ENCODE measurements at regions not wholly inside any gene's neighbourhood (a gene's known extent, or its start where the extent isn't known, plus 50 kb on each side); places are given as distances from the start of the nearest gene placed in this dataset.

GRCh38 chr2:15870565-15870964 is 69.8 kb upstream of the MYCN start:
- no peak overlapping the region for H3K4me3 Mint-ChIP-seq
- no peak overlapping the region for H3K27ac Mint-ChIP-seq
- no peaks in the 10 kb centered on the region; the same call in 1 of the 2 replicates for H3K27me3 Mint-ChIP-seq (ENCODE audit: insufficient read depth)
- H3K36me3 Mint-ChIP-seq (ENCODE audit: low read depth), result no peaks in the 10 kb centered on the region
- H3K9me3 Mint-ChIP-seq, result peaks cover 53% of the 10 kb centered on the region
- no peak for DNase-seq
- H3K4me1 Mint-ChIP-seq (ENCODE audit: low read depth), result no peaks in the 10 kb centered on the region
- TF ChIP-seq, protein P1, sequence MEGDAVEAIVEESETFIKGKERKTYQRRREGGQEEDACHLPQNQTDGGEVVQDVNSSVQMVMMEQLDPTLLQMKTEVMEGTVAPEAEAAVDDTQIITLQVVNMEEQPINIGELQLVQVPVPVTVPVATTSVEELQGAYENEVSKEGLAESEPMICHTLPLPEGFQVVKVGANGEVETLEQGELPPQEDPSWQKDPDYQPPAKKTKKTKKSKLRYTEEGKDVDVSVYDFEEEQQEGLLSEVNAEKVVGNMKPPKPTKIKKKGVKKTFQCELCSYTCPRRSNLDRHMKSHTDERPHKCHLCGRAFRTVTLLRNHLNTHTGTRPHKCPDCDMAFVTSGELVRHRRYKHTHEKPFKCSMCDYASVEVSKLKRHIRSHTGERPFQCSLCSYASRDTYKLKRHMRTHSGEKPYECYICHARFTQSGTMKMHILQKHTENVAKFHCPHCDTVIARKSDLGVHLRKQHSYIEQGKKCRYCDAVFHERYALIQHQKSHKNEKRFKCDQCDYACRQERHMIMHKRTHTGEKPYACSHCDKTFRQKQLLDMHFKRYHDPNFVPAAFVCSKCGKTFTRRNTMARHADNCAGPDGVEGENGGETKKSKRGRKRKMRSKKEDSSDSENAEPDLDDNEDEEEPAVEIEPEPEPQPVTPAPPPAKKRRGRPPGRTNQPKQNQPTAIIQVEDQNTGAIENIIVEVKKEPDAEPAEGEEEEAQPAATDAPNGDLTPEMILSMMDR (IDR thresholded peaks at IDR 0.05), result no peak

- H3K36me3 Mint-ChIP-seq (ENCODE audit: low read depth), result no peaks in the 10 kb centered on the region
- TF ChIP-seq, protein P1 (IDR thresholded peaks at IDR 0.05), result no peak
- H3K4me3 Mint-ChIP-seq, result no peak overlapping the region
- no peaks in the 10 kb centered on the region; the same call in 1 of the 2 replicates for H3K27me3 Mint-ChIP-seq (ENCODE audit: insufficient read depth)
- H3K9me3 Mint-ChIP-seq, result peaks cover 52% of the 10 kb centered on the region
- H3K27ac Mint-ChIP-seq, result no peak overlapping the region
- H3K4me1 Mint-ChIP-seq (ENCODE audit: low read depth), result no peaks in the 10 kb centered on the region
- DNase-seq, result no peak
These were observed 69.0 kb upstream of the MYCN start for GRCh38 chr2:15871239-15871783.

GRCh38 chr2:15872854-15873253 is 67.5 kb upstream of the MYCN start:
- H3K36me3 Mint-ChIP-seq (ENCODE audit: low read depth), result no peaks in the 10 kb centered on the region

DNA sequence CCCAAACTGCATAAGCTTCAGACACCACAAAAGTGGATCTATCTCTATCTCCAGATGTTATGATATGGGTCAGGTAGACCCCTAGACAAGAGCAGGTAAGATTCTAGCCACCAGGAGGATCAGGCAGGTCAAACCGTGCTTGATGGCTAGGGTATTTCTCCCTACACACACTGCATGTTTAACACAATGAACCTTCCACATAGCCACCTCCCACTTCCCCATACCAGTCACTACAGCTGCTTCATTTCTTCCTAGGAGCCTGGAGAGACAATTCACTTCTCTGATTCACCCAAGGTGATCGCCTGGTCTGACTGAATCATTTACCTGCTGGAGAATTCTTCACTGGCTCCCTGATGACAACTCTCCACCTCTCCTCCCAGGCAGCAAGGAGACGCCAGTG is 66.0 kb upstream of the MYCN start:
- Mint-ChIP-seq H3K27me3 (ENCODE audit: insufficient read depth) (no peaks in the 10 kb centered on the region; the same call in 1 of the 2 replicates), H3K4me1 (ENCODE audit: low read depth) (no peaks in the 10 kb centered on the region), H3K36me3 (ENCODE audit: low read depth) (no peaks in the 10 kb centered on the region), H3K9me3 (peaks cover 53% of the 10 kb centered on the region), H3K27ac (no peak overlapping the region), H3K4me3 (no peak overlapping the region)
- no peak for DNase-seq
- TF ChIP-seq, protein P1 (IDR thresholded peaks at IDR 0.05), result no peak

More at GRCh38 chr2:15872854-15873253, 67.5 kb upstream of the MYCN start:
- no peak for DNase-seq
- H3K4me3 Mint-ChIP-seq, result no peak overlapping the region
- H3K9me3 Mint-ChIP-seq, result peaks cover 56% of the 10 kb centered on the region
- no peak overlapping the region for H3K27ac Mint-ChIP-seq
- no peaks in the 10 kb centered on the region; the same call in 1 of the 2 replicates for H3K27me3 Mint-ChIP-seq (ENCODE audit: insufficient read depth)
- TF ChIP-seq, protein P1 (IDR thresholded peaks at IDR 0.05), result no peak
- H3K4me1 Mint-ChIP-seq (ENCODE audit: low read depth), result no peaks in the 10 kb centered on the region

- no peak for DNase-seq
- H3K36me3 Mint-ChIP-seq (ENCODE audit: low read depth), result no peaks in the 10 kb centered on the region
- no peak overlapping the region for H3K27ac Mint-ChIP-seq
- H3K4me3 Mint-ChIP-seq, result no peak overlapping the region
- no peaks in the 10 kb centered on the region for H3K4me1 Mint-ChIP-seq (ENCODE audit: low read depth)
- peaks cover 49% of the 10 kb centered on the region for H3K9me3 Mint-ChIP-seq
- no peaks in the 10 kb centered on the region for H3K27me3 Mint-ChIP-seq (ENCODE audit: insufficient read depth)
- TF ChIP-seq, protein P1 (IDR thresholded peaks at IDR 0.05), result no peak
These were observed 65.2 kb upstream of the MYCN start for GRCh38 chr2:15874854-15875804.
